GM08714 (cell line): ENCODE measurements at regions not wholly inside any gene's neighbourhood (a gene's known extent, or its start where the extent isn't known, plus 50 kb on each side); places are given as distances from the start of the nearest gene placed in this dataset.

Experiments used
- H3K4me3 ChIP-seq: fragments of 200-500 bp; sonication (Bioruptor generic); 2 replicates; pipeline ENCODE4 v1.5.1; 2014; ENCODE audit warnings: mild to moderate bottlenecking, low read length, inconsistent platforms
- ZNF274 ChIP-seq: IDR thresholded peaks from 2 replicates; pipeline ENCODE4 v1.6.1; 2012; ENCODE audit warnings: mild to moderate bottlenecking, low read depth, low read length

DNA sequence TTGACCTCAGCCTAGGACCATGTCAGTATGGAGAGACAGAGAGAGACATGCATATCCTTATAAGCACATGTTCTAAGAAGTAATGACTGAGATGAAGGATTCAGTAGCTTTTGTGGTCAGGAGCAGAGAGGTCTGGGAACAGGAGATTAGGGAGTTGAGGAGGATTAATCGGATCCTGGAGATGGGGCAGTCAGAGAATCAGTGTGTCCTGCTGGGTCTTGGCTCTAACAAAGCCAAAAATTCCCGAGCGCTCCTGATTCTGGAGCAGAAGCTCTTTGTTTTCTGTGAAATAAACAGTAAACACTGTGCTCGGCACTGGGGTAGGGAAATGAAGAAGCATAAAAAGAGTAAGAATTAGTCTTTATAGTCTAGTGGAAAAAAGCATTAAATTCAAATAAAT lies 520.0 kb upstream of the CLINT1 start:
- no peak overlapping the region for H3K4me3 ChIP-seq
- no peak for TF ChIP-seq ZNF274

GRCh38 chr5:158376679-158377078 lies 517.7 kb upstream of the CLINT1 start:
- no peak overlapping the region for H3K4me3 ChIP-seq
- no peak for TF ChIP-seq ZNF274

GRCh38 chr5:158375531-158375930 lies 516.6 kb upstream of the CLINT1 start:
- H3K4me3 ChIP-seq, result no peak overlapping the region
- TF ChIP-seq ZNF274, result no peak

GRCh38 chr5:158373608-158374395 lies 514.9 kb upstream of the CLINT1 start:
- no peak for TF ChIP-seq ZNF274
- H3K4me3 ChIP-seq, result no peak overlapping the region

DNA sequence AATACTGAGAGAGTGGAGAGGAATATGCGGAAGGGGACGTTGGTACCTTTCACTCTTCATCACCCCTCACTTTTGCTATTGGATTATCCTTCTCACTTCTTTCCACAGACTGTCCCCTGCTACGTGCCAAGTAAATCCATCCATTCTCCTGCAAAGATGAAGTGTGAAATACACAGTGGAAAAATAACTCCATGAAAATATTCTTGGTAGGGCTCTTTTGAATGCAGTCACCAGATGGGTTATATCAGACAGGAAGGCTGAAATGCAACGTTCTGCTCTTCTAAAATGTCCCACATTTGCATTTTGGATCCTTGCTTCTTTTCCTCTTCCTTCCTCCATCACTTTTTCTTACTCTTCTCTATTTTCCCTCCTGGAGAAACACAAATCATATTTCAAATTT lies 510.3 kb upstream of the CLINT1 start:
- H3K4me3 ChIP-seq, result no peak overlapping the region
- no peak for TF ChIP-seq ZNF274

DNA sequence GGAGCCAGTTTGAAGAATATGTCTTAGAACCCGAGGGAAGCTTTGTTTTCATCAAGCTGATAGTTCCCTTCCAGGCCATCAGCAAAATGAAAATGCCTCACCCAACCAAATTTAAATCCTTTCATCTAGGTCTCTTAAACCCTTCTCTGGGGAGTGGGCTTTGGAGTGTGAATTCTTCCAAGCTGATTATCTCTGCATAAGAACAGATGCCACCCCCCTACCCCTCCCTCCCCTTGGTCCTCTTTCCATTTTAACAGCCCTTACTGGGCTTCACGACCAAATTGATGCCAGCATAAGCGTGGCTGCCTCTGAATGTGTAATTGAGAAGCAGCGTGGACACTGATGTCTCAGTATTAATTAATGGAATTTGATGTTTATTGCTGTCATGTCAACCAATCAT lies 509.7 kb upstream of the CLINT1 start:
- no peak for TF ChIP-seq ZNF274
- no peak overlapping the region for H3K4me3 ChIP-seq

DNA sequence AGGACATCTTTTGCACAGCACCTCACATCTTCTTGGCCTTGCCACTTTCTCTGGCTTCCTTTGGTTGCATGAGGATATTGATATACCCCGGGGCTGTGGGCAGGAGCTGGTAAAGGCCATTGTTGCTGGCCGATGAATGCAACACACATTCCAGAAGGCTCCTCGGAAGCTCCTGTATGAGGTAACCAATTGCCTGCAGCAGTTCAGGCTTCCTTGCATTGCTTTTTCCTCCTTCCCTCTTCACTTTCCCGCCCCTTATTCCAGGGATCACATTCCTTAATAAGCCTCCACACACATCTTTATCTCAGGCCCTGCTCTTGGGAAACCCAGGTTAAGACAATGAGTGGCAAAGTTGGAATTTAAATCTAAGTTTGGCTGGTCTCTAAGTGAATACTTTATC lies 505.4 kb upstream of the CLINT1 start:
- H3K4me3 ChIP-seq, result no peak overlapping the region
- TF ChIP-seq ZNF274, result no peak

DNA sequence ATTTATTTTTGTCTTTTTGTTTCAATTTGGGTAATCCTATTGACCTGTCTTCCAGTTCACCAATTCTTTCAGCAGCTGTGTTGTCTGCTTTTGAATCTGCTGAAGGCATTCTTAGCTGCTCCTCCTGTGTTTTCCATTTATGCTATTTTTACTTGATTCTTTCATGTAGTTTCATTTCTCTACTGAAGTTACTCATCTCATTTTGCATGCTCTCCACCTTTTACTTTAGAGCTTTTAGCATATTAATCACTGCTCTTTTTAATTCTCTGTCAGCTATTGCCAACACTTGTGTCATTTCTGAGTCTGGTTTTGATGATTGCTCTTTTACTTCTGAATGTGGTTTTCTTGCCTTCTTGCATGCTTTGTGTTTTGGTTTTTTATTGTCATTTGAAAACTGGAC lies 496.0 kb upstream of the CLINT1 start:
- H3K4me3 ChIP-seq, result no peak overlapping the region
- no peak for TF ChIP-seq ZNF274

- no peak for TF ChIP-seq ZNF274
- no peak overlapping the region for H3K4me3 ChIP-seq
Measured at GRCh38 chr5:158351485-158352125, 492.7 kb upstream of the CLINT1 start.

- no peak overlapping the region for H3K4me3 ChIP-seq
- TF ChIP-seq ZNF274, result no peak
Measured at GRCh38 chr5:158349987-158350386, 491.0 kb upstream of the CLINT1 start.

- TF ChIP-seq ZNF274, result no peak
- no peak overlapping the region for H3K4me3 ChIP-seq
Measured at GRCh38 chr5:158344376-158344775, 485.4 kb upstream of the CLINT1 start.

DNA sequence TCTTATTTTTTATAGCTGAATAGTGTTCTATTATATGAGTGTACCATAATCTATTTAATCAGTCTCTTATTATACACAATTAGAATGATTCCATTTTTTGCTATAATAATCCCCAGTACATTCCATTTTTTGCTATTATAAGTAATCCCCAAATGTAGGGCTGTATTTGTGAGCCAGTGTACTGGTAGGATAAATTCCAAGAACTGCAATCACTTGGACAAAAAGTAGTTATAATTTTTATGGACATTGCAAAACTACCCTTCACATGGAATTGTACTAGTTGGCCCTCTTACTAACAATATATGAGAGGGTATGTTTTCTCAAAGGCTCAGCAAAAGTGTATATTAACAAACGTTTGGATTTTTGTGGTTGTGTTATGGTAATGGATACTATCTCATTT lies 481.7 kb upstream of the CLINT1 start:
- H3K4me3 ChIP-seq, result no peak overlapping the region
- TF ChIP-seq ZNF274, result no peak

GRCh38 chr5:158326256-158326655 lies 467.3 kb upstream of the CLINT1 start:
- TF ChIP-seq ZNF274, result no peak
- no peak overlapping the region for H3K4me3 ChIP-seq

GRCh38 chr5:158324236-158324635 lies 465.3 kb upstream of the CLINT1 start:
- no peak for TF ChIP-seq ZNF274
- no peak overlapping the region for H3K4me3 ChIP-seq

- TF ChIP-seq ZNF274, result no peak
- no peak overlapping the region for H3K4me3 ChIP-seq
Measured at GRCh38 chr5:158322620-158323019, 463.7 kb upstream of the CLINT1 start.
